OCI-LY7 (cell line): ENCODE measurements at regions not wholly inside any gene's neighbourhood (a gene's known extent, or its start where the extent isn't known, plus 50 kb on each side); places are given as distances from the start of the nearest gene placed in this dataset.

Experiments used
- EZH2phosphoT487 ChIP-seq: fragments of 200-600 bp; sonication (generic); IDR thresholded peaks from 2 replicates; pipeline ENCODE4 v1.6.1; 2018; ENCODE audit warnings: low read depth, borderline replicate concordance, mild to moderate bottlenecking, mixed run types, antibody characterized with exemption, low read length, moderate library complexity, mixed read lengths
- TF ChIP-seq, protein P1 (sequence below): fragments of 200-600 bp; sonication (generic); conservative IDR thresholded peaks from 2 replicates; pipeline ENCODE4 v1.5.1; 2014; ENCODE audit warnings: mild to moderate bottlenecking, antibody characterized with exemption, low read length, moderate library complexity, mixed read lengths

DNA sequence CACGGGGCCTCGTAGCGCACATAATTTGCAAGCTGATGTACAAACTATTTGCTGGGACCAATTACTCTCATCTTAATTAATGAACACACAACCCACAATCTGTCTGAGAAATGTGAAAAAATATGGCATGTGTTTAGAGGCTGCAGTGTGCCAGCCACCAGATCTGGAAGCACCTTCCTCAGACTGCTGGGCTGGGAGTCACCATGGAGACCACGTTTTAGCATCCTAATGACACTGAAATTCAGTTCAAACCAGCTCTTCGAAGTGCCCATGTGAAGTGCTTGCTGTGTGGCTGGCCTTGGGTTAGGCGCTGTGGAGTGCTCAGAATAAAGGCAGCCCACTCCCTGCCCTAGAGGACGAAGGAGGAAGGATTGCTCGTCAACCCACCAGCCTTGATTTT, 482.4 kb downstream of the OMA1 start:
- TF ChIP-seq, protein P1, sequence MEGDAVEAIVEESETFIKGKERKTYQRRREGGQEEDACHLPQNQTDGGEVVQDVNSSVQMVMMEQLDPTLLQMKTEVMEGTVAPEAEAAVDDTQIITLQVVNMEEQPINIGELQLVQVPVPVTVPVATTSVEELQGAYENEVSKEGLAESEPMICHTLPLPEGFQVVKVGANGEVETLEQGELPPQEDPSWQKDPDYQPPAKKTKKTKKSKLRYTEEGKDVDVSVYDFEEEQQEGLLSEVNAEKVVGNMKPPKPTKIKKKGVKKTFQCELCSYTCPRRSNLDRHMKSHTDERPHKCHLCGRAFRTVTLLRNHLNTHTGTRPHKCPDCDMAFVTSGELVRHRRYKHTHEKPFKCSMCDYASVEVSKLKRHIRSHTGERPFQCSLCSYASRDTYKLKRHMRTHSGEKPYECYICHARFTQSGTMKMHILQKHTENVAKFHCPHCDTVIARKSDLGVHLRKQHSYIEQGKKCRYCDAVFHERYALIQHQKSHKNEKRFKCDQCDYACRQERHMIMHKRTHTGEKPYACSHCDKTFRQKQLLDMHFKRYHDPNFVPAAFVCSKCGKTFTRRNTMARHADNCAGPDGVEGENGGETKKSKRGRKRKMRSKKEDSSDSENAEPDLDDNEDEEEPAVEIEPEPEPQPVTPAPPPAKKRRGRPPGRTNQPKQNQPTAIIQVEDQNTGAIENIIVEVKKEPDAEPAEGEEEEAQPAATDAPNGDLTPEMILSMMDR: no peak
- TF ChIP-seq EZH2phosphoT487: no peak
